ENCODE measurements at regions not wholly inside any gene's neighbourhood (a gene's known extent, or its start where the extent isn't known, plus 50 kb on each side); places are given as distances from the start of the nearest gene placed in this dataset.

DNA sequence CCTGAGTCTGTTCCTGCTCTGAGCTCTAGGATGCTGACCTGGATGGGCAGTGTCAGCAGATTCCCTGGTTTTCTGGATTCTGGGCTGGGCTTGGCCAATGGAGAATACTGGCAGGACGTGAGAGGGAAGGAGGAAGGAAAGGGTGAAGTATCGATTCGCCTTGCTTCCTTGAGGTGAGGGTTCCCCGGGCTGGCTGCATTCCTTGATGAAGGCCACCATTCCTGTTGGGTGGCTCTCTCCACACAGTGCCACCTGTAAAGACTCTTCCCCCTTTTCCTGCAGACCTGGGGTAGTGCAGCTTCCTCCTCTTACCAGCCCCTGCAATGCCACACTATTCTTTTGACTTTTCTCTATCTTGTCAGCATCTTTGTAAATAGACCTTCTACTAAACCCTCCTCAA lies 58.1 kb upstream of the TANC2 start:
- TF ChIP-seq PATZ1 (CRISPR knock-in tag; IDR thresholded peaks at IDR 0.05; ENCODE audit: borderline replicate concordance) (no peak), POU6F1 (CRISPR knock-in tag; IDR thresholded peaks at IDR 0.05; ENCODE audit: borderline replicate concordance, low read depth) (no peak), ESRRG (CRISPR knock-in tag; IDR thresholded peaks at IDR 0.05) (no peak), ZFP30 (CRISPR knock-in tag; IDR thresholded peaks at IDR 0.05) (no peak), TCF4 (CRISPR knock-in tag; IDR thresholded peaks at IDR 0.05; ENCODE audit: borderline replicate concordance) (no peak), TOX (CRISPR knock-in tag; IDR thresholded peaks at IDR 0.05; ENCODE audit: borderline replicate concordance) (no peak), SNAI2 (CRISPR knock-in tag; IDR thresholded peaks at IDR 0.05) (no peak), ZFP3 (CRISPR knock-in tag; IDR thresholded peaks at IDR 0.05) (no peak), RARB (CRISPR knock-in tag; IDR thresholded peaks at IDR 0.05) (no peak), OSR1 (CRISPR knock-in tag; IDR thresholded peaks at IDR 0.05) (no peak)
